ENCODE measurements at regions not wholly inside any gene's neighbourhood (a gene's known extent, or its start where the extent isn't known, plus 50 kb on each side); places are given as distances from the start of the nearest gene placed in this dataset.

DNA sequence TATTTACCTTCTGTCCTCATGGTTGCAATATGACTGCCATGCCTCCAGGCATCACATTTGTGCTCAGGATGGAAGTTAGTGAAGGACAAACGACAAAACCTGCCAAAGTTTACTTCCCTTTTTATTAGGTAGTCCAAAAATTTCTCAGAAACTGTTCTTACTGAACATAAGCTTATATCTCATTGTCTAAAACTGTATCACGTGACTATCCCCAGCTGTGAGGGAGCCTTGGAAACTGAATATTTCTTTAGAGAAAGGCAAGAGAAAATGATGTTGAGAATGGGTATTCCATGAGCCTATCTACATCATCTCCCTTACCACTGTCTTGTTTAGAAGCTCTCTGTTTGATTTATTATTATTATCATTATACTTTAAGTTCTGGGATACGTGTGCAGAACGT is 169.1 kb upstream of the ADRA1D start:
- TF ChIP-seq, protein P1, sequence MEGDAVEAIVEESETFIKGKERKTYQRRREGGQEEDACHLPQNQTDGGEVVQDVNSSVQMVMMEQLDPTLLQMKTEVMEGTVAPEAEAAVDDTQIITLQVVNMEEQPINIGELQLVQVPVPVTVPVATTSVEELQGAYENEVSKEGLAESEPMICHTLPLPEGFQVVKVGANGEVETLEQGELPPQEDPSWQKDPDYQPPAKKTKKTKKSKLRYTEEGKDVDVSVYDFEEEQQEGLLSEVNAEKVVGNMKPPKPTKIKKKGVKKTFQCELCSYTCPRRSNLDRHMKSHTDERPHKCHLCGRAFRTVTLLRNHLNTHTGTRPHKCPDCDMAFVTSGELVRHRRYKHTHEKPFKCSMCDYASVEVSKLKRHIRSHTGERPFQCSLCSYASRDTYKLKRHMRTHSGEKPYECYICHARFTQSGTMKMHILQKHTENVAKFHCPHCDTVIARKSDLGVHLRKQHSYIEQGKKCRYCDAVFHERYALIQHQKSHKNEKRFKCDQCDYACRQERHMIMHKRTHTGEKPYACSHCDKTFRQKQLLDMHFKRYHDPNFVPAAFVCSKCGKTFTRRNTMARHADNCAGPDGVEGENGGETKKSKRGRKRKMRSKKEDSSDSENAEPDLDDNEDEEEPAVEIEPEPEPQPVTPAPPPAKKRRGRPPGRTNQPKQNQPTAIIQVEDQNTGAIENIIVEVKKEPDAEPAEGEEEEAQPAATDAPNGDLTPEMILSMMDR (conservative IDR thresholded peaks at IDR 0.05 in 1 of 2, IDR thresholded peaks at IDR 0.05 in 1 of 2; ENCODE audit: low read depth in 1 of 2, low read length in 2 of 2), result no peak
- no peak for TF ChIP-seq EZH2 (IDR thresholded peaks at IDR 0.05; ENCODE audit: low read length, missing control alignments)

All from fibroblast of lung (primary cell).